ENCODE measurements at regions not wholly inside any gene's neighbourhood (a gene's known extent, or its start where the extent isn't known, plus 50 kb on each side); places are given as distances from the start of the nearest gene placed in this dataset.

DNA sequence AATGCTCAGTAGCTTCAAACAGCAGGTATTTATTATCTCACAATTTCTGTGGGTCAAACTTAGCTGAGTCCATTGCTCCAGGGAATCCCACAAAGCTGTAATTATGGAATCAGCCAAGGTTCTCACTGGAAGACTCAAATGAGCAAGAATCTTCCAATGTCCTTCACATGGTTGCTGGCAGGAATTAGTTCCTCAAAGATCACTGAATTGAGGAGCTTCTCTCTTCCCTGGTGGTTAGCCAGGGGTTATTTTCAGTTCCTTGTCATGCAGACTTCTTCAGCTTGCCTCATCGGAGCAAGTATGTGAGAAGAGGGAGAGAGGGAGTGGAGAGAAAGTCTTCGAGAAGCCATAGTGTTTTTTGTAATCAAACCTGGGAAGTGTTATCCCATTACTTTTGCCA lies 2331.9 kb downstream of the MAT2B start:
- no peak for DNase-seq
- in situ Hi-C loops (cut with HindIII; ENCODE audit: low pct_ligation_motif_present, low pct_unique_long_range_greater_than_20kb, low sequenced_read_pairs), result no loop called here

- DNase-seq, result no peak
- in situ Hi-C loops (cut with HindIII; ENCODE audit: low pct_ligation_motif_present, low pct_unique_long_range_greater_than_20kb, low sequenced_read_pairs), result no loop called here
These were observed 2339.2 kb downstream of the MAT2B start for GRCh38 chr5:165844571-165844970.

GRCh38 chr5:165858118-165858517 lies 2352.7 kb downstream of the MAT2B start:
- in situ Hi-C loops (cut with HindIII; ENCODE audit: low pct_ligation_motif_present, low pct_unique_long_range_greater_than_20kb, low sequenced_read_pairs), result no loop called here
- no peak for DNase-seq

- in situ Hi-C loops (cut with HindIII; ENCODE audit: low pct_ligation_motif_present, low pct_unique_long_range_greater_than_20kb, low sequenced_read_pairs), result no loop called here
- no peak for DNase-seq
These were observed 2353.8 kb downstream of the MAT2B start for GRCh38 chr5:165859251-165859650.

GRCh38 chr5:165863239-165863638 lies 2357.8 kb downstream of the MAT2B start:
- no peak for DNase-seq
- in situ Hi-C loops (cut with HindIII; ENCODE audit: low pct_ligation_motif_present, low pct_unique_long_range_greater_than_20kb, low sequenced_read_pairs), result no loop called here

- no peak for DNase-seq
- in situ Hi-C loops (cut with HindIII; ENCODE audit: low pct_ligation_motif_present, low pct_unique_long_range_greater_than_20kb, low sequenced_read_pairs), result no loop called here
These were observed 2365.9 kb downstream of the MAT2B start for GRCh38 chr5:165871291-165871690.

DNA sequence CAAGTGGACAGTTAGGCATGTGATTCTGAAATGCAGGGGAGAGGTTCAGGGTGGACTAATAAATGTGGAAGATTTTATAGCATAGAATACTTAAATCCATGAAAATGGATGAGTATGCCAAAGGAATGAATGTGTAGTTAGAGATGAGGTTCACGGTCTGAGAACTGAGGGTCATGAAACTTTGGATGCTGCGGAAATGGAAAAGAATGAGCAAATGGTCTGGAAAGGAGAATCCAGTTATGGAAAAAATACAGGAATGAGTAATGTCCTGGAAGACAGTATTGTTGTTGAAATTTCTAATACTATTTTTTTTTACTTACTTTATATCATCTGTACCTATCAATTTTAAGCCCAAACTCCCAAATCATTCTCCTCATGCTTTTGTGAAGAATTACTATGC lies 2369.4 kb downstream of the MAT2B start:
- in situ Hi-C loops (cut with HindIII; ENCODE audit: low pct_ligation_motif_present, low pct_unique_long_range_greater_than_20kb, low sequenced_read_pairs), result no loop called here
- DNase-seq, result no peak

GRCh38 chr5:165876538-165876937 lies 2371.1 kb downstream of the MAT2B start:
- no peak for DNase-seq
- in situ Hi-C loops (cut with HindIII; ENCODE audit: low pct_ligation_motif_present, low pct_unique_long_range_greater_than_20kb, low sequenced_read_pairs), result no loop called here

DNA sequence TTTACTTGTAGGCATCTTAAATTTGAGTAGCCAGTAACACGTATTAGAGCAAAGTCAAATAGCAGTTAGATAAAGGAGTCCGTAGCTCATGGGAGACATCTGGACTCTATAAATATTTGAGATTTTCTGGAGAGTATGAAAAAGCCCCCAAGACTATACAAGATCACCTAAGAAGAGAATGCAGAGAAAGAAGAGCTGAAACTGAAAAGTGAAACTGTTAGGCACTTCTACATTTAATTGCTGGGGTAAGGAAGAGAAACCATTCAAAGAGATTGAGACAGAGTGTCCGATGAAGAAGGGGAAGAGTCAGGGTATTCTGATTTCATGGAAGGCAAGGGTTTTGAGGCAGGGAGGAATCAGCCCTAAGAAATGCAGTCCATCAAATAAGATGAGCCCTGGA lies 2372.1 kb downstream of the MAT2B start:
- in situ Hi-C loops (cut with HindIII; ENCODE audit: low pct_ligation_motif_present, low pct_unique_long_range_greater_than_20kb, low sequenced_read_pairs), result no loop called here
- no peak for DNase-seq

- in situ Hi-C loops (cut with HindIII; ENCODE audit: low pct_ligation_motif_present, low pct_unique_long_range_greater_than_20kb, low sequenced_read_pairs), result no loop called here
- DNase-seq, result peak; percentile 5
These were observed 2375.8 kb downstream of the MAT2B start for GRCh38 chr5:165881259-165881658.

- DNase-seq, result no peak
- in situ Hi-C loops (cut with HindIII; ENCODE audit: low pct_ligation_motif_present, low pct_unique_long_range_greater_than_20kb, low sequenced_read_pairs), result no loop called here
These were observed 2376.7 kb downstream of the MAT2B start for GRCh38 chr5:165882099-165882498.

DNA sequence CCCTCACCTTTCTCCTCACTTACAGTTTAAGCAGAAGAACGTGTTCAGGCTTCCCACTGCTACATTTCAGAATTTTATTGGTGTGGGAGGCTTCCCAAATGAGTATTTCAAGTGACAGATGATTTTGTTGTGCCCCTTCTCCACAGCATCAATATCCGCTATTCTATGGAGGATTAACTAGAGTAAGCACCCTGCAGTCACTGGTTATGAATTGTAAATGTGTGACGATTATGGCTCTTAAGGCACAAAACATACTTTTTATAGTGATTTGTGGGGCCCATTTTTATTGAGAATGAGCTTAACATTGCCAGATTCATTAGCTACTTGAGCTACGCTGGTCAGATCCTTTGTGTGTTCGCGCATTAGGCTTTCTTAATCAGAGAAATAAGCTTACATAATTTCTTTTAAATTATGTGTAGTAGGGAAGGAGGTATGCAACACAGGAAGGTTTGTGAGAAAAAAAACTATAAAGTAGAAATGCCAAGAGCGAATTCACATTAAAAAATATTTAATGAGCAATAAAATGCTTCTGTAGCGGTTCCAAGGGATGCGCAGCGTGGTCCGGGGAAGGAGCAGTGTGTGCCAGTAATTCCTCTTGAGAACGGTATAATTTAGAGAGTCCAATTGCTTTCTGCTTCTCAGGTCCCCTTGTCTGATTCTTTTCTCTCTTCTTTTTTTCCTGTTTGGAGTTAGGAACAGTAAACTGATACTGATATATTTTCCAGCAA lies 2380.4 kb downstream of the MAT2B start:
- DNase-seq, result no peak
- in situ Hi-C loops (cut with HindIII; ENCODE audit: low pct_ligation_motif_present, low pct_unique_long_range_greater_than_20kb, low sequenced_read_pairs), result no loop called here

- DNase-seq, result no peak
- in situ Hi-C loops (cut with HindIII; ENCODE audit: low pct_ligation_motif_present, low pct_unique_long_range_greater_than_20kb, low sequenced_read_pairs), result no loop called here
These were observed 2381.7 kb downstream of the MAT2B start for GRCh38 chr5:165887147-165887546.

- DNase-seq, result no peak
- in situ Hi-C loops (cut with HindIII; ENCODE audit: low pct_ligation_motif_present, low pct_unique_long_range_greater_than_20kb, low sequenced_read_pairs), result no loop called here
These were observed 2387.0 kb downstream of the MAT2B start for GRCh38 chr5:165892383-165892782.

- DNase-seq, result no peak
- in situ Hi-C loops (cut with HindIII; ENCODE audit: low pct_ligation_motif_present, low pct_unique_long_range_greater_than_20kb, low sequenced_read_pairs), result no loop called here
These were observed 2389.5 kb downstream of the MAT2B start for GRCh38 chr5:165894916-165895315.

DNA sequence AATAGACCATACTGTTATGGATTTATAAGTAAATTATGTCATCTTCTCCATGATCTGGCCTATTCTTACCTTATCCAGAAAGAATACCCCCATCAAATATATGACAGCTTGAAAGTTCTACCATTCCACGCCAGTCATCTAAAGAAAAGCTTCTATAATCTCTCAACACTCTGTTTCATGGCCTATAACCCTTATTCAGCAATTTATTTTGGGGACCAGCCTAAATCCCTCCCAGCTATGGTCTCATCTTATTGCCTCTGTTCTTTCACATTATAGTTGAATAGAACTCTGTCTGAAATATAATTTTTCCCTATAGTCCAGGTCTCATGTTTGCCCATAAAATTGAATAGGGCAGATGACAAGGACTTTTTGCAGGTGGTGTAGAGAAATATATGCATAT lies 2387.6 kb upstream of the WWC1 start:
- DNase-seq, result no peak
- in situ Hi-C loops (cut with HindIII; ENCODE audit: low pct_ligation_motif_present, low pct_unique_long_range_greater_than_20kb, low sequenced_read_pairs), result no loop called here

DNA sequence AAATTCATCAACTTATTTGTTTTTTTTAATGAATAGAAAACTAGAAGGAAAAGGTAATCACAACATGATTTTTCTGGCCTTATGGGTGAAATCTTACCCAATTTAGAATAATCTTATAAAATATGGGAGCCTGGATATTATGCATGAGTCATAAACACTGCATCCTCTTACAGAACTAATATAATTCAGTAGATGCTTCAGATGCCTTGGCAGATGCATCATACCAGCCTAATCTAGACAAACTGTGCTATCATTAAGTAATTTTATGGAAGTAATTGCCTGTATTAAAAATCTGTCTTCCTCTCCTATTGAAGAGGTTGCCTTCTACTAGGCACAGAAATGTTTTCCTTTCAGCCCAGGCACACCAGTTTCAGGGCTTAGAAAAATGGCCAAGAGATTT lies 2384.6 kb upstream of the WWC1 start:
- no peak for DNase-seq
- in situ Hi-C loops (cut with HindIII; ENCODE audit: low pct_ligation_motif_present, low pct_unique_long_range_greater_than_20kb, low sequenced_read_pairs), result no loop called here

DNA sequence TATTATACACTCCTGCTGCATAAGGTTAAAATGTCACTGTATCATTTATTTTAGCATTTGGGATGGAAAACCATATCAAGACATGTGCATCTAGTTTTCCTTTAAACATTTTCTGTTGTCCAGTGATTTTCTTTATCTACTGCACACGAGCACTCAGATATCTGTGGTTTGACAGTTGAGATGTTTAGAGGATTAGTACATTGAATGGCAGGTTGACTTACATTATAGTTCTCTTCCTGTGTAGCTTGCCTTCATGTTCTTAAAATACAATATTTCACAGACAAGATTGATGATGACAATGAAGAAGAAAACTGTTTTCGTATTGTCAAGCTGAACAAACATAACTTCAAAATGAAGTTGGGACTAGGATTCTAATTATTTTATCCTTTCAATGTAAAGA lies 2378.4 kb upstream of the WWC1 start:
- in situ Hi-C loops (cut with HindIII; ENCODE audit: low pct_ligation_motif_present, low pct_unique_long_range_greater_than_20kb, low sequenced_read_pairs), result no loop called here
- DNase-seq, result no peak

DNA sequence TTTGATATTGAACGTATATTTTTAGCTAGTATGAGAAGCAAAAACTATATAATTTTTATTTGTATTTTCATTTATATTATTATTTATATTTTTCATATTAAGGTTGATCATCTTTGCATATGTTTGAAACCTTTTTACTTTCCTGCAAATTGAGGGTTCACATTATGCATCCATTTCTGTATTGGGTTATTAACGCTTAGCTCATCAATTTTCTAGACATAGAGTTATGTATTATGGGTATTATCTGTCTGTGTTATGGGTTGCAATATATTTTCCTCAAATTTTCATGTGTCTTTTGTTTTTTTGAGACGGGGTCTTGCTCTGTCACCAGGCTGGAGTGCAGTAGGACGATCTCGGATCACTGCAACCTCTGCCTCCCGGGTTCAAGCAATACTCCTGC lies 2377.0 kb upstream of the WWC1 start:
- in situ Hi-C loops (cut with HindIII; ENCODE audit: low pct_ligation_motif_present, low pct_unique_long_range_greater_than_20kb, low sequenced_read_pairs), result no loop called here
- DNase-seq, result no peak

DNA sequence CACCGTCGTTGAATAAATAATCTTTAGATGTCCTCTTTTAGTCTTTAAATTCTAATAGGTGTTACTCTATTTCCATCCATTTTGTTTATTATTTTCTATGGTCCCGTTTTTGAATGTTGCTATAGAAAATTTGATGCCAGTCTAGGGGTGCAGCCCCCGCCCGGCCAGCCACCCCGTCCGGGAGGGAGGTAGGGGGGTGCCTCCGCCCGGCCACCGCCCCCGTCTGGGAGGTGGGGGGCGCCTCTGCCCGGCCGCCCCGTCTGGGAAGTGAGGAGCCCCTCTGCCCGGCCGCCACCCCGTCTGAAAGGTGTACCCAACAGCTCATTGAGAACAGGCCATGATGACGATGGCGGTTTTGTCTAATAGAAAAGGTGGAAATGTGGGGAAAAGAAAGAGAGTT lies 2372.2 kb upstream of the WWC1 start:
- no peak for DNase-seq
- in situ Hi-C loops (cut with HindIII; ENCODE audit: low pct_ligation_motif_present, low pct_unique_long_range_greater_than_20kb, low sequenced_read_pairs), result no loop called here

- no peak for DNase-seq
- in situ Hi-C loops (cut with HindIII; ENCODE audit: low pct_ligation_motif_present, low pct_unique_long_range_greater_than_20kb, low sequenced_read_pairs), result no loop called here
These were observed 2370.8 kb upstream of the WWC1 start for GRCh38 chr5:165920655-165921054.
